ENCODE measurements at regions not wholly inside any gene's neighbourhood (a gene's known extent, or its start where the extent isn't known, plus 50 kb on each side); places are given as distances from the start of the nearest gene placed in this dataset.

DNA sequence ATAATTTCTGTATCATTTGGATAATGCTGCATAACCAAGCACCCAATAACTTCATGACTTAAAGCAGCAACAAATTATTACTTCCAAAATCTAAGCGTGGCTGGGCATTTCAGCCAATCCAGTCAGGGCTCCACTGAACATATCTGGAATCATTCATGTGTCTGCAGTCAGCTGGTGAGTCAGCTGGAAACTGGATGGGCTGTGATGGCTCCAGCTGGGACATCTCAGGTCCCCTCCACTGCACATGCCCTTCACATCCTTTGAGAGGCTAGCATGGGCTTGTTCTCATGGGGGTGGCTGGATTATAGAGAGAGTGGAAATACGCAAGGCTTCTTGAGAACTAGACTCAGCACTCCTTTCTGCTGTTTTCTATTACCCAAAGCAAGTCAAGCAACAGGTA is 961.9 kb downstream of the DIAPH3 start:
- DNase-seq (ENCODE audit: insufficient read length, low spot score) (no peak), FAIRE-seq (no peak)
- TF ChIP-seq POLR2A (IDR thresholded peaks at IDR 0.05; ENCODE audit: low read depth, low read length) (no peak), SPI1 (IDR thresholded peaks at IDR 0.05; ENCODE audit: low read depth, low read length) (no peak), POLR2AphosphoS5 (IDR thresholded peaks at IDR 0.05; ENCODE audit: low read depth, low read length) (no peak), PAX5 (IDR thresholded peaks at IDR 0.05; ENCODE audit: insufficient read depth, low read length, severe bottlenecking) (no peak), POU2F2 (IDR thresholded peaks at IDR 0.05; ENCODE audit: low read depth, low read length) (no peak), TAF1 (IDR thresholded peaks at IDR 0.05; ENCODE audit: low read depth, low read length) (no peak)

DNA sequence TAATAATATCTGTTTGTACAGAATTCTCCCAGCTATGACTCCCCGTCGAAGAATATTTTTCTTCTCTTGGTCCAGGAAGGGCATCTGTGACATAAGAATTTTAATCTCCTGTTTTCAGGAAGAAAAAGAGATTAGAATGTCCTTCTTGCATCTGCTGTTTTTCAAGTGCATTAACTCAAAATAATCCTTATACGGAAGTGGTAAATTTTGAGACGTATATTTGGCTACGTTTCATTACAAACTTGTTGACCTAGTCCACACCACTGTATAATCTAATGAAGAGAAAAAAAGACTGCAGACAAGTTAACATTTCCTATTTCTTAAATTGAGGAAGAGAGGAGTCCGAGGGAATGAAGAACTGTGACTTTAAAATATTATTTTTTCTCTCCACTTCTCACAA is 959.9 kb downstream of the DIAPH3 start:
- DNase-seq (ENCODE audit: insufficient read length, low spot score): no peak
- no peak for FAIRE-seq
- TF ChIP-seq TAF1 (IDR thresholded peaks at IDR 0.05; ENCODE audit: low read depth, low read length): no peak
- no peak for TF ChIP-seq POLR2AphosphoS5 (IDR thresholded peaks at IDR 0.05; ENCODE audit: low read depth, low read length)
- TF ChIP-seq PAX5 (IDR thresholded peaks at IDR 0.05; ENCODE audit: insufficient read depth, low read length, severe bottlenecking): no peak
- TF ChIP-seq POLR2A (IDR thresholded peaks at IDR 0.05; ENCODE audit: low read depth, low read length): no peak
- TF ChIP-seq SPI1 (IDR thresholded peaks at IDR 0.05; ENCODE audit: low read depth, low read length): no peak
- no peak for TF ChIP-seq POU2F2 (IDR thresholded peaks at IDR 0.05; ENCODE audit: low read depth, low read length)

DNA sequence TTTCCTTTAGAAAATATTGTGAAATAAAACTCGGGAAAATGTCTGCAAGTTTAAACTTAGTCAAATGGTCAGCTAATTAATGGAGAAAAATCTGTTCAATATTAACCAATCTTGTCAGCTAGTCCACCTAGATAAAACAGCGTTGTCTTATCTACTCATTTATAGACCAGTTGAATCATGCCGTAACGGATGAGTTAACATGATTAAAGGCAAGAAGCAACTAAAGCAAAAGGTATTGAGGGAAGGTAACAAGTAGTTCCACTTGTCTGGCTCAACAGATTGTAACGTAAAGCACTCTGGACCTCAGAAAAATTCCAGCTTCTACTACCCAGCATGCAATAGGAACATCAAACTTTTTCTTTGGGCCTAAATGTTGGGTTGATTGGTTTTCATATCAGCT is 958.2 kb downstream of the DIAPH3 start:
- no peak for FAIRE-seq
- TF ChIP-seq POLR2A (IDR thresholded peaks at IDR 0.05; ENCODE audit: low read depth, low read length) (no peak), PAX5 (IDR thresholded peaks at IDR 0.05; ENCODE audit: insufficient read depth, low read length, severe bottlenecking) (no peak), POU2F2 (IDR thresholded peaks at IDR 0.05; ENCODE audit: low read depth, low read length) (no peak), TAF1 (IDR thresholded peaks at IDR 0.05; ENCODE audit: low read depth, low read length) (no peak), POLR2AphosphoS5 (IDR thresholded peaks at IDR 0.05; ENCODE audit: low read depth, low read length) (no peak), SPI1 (IDR thresholded peaks at IDR 0.05; ENCODE audit: low read depth, low read length) (no peak)
- no peak for DNase-seq (ENCODE audit: insufficient read length, low spot score)

DNA sequence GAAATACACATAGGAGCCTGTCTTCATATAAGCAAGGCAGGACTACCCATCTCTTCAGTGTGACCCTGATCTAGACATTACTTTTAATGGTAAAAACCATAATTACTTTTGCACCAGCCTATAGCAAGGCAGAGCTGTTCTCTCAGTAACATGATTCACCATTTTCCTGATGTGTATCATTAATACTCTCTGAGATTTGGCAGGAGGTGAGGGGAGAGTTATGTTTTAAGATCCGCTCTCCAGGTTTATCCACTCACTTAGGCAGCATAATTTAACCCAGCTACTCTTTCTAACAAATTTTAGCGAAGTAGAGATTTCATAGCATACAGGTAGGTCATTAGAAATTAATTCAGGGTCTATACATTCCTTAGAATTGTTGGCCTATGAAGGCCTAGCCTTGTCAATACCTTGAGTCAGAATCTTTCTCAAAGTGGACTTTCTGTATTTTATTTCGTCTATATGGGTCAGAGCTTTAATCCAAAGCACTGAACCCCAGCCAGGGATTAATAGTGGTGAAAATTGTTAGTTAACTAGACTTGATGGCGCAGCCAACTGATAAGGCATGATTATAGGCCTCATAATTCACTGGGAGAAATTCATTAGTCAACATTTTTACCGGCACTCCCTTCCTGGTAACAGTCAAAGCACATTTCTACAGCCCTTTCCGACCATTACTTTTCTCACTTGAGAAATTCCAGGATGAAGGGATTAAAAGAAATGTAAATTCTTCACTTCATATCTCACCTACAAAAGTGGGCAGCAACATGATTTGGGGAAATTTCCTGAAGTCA is 955.1 kb downstream of the DIAPH3 start:
- no peak for TF ChIP-seq PAX5 (IDR thresholded peaks at IDR 0.05; ENCODE audit: insufficient read depth, low read length, severe bottlenecking)
- TF ChIP-seq POU2F2 (IDR thresholded peaks at IDR 0.05; ENCODE audit: low read depth, low read length): no peak
- no peak for TF ChIP-seq SPI1 (IDR thresholded peaks at IDR 0.05; ENCODE audit: low read depth, low read length)
- no peak for TF ChIP-seq TAF1 (IDR thresholded peaks at IDR 0.05; ENCODE audit: low read depth, low read length)

DNA sequence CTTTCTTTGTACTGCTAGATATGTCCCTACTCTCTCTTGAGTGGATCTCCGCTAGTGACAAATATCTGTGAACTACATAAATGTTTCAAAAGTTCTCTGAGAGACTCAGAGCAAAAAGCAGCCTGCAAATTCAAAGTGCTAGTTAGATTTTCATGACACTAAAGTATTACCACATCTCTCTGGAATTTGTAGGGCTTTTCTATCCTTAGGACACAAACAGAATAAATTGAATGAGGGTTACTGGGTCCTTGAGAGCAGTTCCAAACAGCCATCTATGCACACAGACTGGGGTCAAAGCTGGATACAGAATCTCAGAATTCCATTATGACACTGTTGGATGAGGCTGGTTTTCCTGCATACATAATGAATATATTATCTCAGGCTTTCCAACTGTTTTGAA is 953.2 kb downstream of the DIAPH3 start:
- no peak for TF ChIP-seq POU2F2 (IDR thresholded peaks at IDR 0.05; ENCODE audit: low read depth, low read length)

More for the DNA sequence above, 955.1 kb downstream of the DIAPH3 start:
- FAIRE-seq (no peak), DNase-seq (ENCODE audit: insufficient read length, low spot score) (no peak)

DNA sequence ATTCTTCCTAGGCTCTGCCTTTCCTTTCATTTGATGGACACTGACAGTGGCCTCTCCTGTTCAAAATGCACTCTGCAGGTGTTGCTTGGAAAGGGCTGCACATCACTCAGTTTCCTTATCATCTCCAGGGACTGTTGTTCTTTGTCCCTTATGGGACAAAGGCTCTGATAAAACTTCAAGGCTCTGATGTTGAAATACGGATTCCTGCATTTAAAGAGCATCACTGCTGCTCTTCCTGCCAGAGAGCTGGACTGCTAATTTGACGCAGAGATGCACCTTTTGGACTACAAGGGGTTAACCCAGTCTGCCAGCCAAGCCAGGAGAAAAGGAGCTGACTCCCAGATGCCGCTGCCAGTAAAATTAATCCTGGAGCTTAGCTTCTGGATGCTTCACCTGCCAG is 952.1 kb downstream of the DIAPH3 start:
- TF ChIP-seq TAF1 (IDR thresholded peaks at IDR 0.05; ENCODE audit: low read depth, low read length) (no peak), POLR2A (IDR thresholded peaks at IDR 0.05; ENCODE audit: low read depth, low read length) (no peak)
- DNase-seq (ENCODE audit: insufficient read length, low spot score) (no peak), FAIRE-seq (no peak)

More for the DNA sequence above, 953.2 kb downstream of the DIAPH3 start:
- FAIRE-seq (no peak), DNase-seq (ENCODE audit: insufficient read length, low spot score) (no peak)

DNA sequence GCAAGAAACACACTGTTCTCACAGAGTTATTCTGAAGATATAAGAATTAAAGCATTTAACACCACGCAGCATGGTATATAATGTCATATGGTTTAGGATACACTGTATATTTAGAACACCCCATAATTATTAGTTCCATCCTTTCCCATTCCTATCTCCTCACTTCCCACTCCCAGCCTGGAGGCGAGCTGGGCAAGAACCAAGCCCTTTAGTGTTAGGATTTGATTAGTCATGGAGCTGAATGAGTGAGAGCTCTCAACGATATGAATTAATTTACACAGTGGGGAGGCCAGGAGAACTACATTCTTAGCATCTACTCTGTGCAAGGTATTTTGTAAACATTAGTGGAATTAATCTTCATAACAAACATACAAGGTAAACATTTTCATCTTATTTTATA is 934.3 kb downstream of the DIAPH3 start:
- FAIRE-seq (no peak), DNase-seq (ENCODE audit: insufficient read length, low spot score) (no peak)
- TF ChIP-seq PAX5 (IDR thresholded peaks at IDR 0.05; ENCODE audit: insufficient read depth, low read length, severe bottlenecking): no peak

DNA sequence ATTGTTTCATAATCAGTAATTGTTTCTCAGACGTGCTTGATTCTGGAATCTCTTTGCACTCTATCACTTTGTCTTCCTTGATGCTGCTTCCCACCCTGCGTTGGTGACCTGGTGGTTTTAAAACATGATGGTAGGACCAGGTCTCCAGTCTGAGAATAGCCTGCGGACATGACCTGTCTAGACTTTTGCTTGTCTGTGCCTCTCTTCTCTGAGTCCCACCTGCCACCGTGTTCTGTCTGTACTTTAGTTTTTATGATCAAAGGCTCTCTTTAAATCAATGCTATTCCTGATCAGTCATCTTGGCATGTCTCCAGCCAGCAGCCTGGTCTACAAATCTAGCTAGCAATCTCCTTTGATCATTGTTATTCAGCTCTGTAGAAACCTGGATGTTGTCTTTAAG is 933.9 kb downstream of the DIAPH3 start:
- no peak for DNase-seq (ENCODE audit: insufficient read length, low spot score)
- no peak for FAIRE-seq
- no peak for TF ChIP-seq POLR2A (IDR thresholded peaks at IDR 0.05; ENCODE audit: low read depth, low read length)
- TF ChIP-seq POU2F2 (IDR thresholded peaks at IDR 0.05; ENCODE audit: low read depth, low read length): no peak
- no peak for TF ChIP-seq POLR2AphosphoS5 (IDR thresholded peaks at IDR 0.05; ENCODE audit: low read depth, low read length)
- TF ChIP-seq PAX5 (IDR thresholded peaks at IDR 0.05; ENCODE audit: insufficient read depth, low read length, severe bottlenecking): no peak
- no peak for TF ChIP-seq SPI1 (IDR thresholded peaks at IDR 0.05; ENCODE audit: low read depth, low read length)
- TF ChIP-seq TAF1 (IDR thresholded peaks at IDR 0.05; ENCODE audit: low read depth, low read length): no peak

- FAIRE-seq (no peak), DNase-seq (ENCODE audit: insufficient read length, low spot score) (no peak)
- no peak for TF ChIP-seq SPI1 (IDR thresholded peaks at IDR 0.05; ENCODE audit: low read depth, low read length)
- TF ChIP-seq PAX5 (IDR thresholded peaks at IDR 0.05; ENCODE audit: insufficient read depth, low read length, severe bottlenecking): no peak
- TF ChIP-seq TAF1 (IDR thresholded peaks at IDR 0.05; ENCODE audit: low read depth, low read length): no peak
- TF ChIP-seq POLR2A (IDR thresholded peaks at IDR 0.05; ENCODE audit: low read depth, low read length): no peak
- TF ChIP-seq POU2F2 (IDR thresholded peaks at IDR 0.05; ENCODE audit: low read depth, low read length): no peak
- no peak for TF ChIP-seq POLR2AphosphoS5 (IDR thresholded peaks at IDR 0.05; ENCODE audit: low read depth, low read length)
Observed at GRCh38 chr13:59230484-59231264, 933.1 kb downstream of the DIAPH3 start.

GRCh38 chr13:59236309-59236919 is 927.3 kb downstream of the DIAPH3 start:
- no peak for DNase-seq (ENCODE audit: insufficient read length, low spot score)
- FAIRE-seq: no peak
- TF ChIP-seq POU2F2 (IDR thresholded peaks at IDR 0.05; ENCODE audit: low read depth, low read length) (no peak), TAF1 (IDR thresholded peaks at IDR 0.05; ENCODE audit: low read depth, low read length) (no peak), POLR2AphosphoS5 (IDR thresholded peaks at IDR 0.05; ENCODE audit: low read depth, low read length) (no peak), SPI1 (IDR thresholded peaks at IDR 0.05; ENCODE audit: low read depth, low read length) (no peak), PAX5 (IDR thresholded peaks at IDR 0.05; ENCODE audit: insufficient read depth, low read length, severe bottlenecking) (no peak), POLR2A (IDR thresholded peaks at IDR 0.05; ENCODE audit: low read depth, low read length) (no peak)

Data from GM12891 (cell line).